Uterus (tissue), 2 donors: ENCODE measurements at regions not wholly inside any gene's neighbourhood (a gene's known extent, or its start where the extent isn't known, plus 50 kb on each side); places are given as distances from the start of the nearest gene placed in this dataset.
"Not testable (repeated sequence)": the region's sequence is repeated elsewhere in the genome, so short reads cannot be mapped to it uniquely, and the experiment has no call there.

Experiments
- POLR2A ChIP-seq, 2 donors: fragments of 450-650 bp; IDR thresholded peaks; one replicate each; pipeline ENCODE4 v1.6.1; 2016; ENCODE audit warnings: antibody characterized with exemption in 2 of 2, mild to moderate bottlenecking in 1 of 2, moderate library complexity in 1 of 2
- TF ChIP-seq, protein P1 (sequence below), 4 experiments: fragments of 200-600 bp in 2 of 4; fragments of 450-650 bp in 2 of 4; sonication (generic) in 2 of 4; IDR thresholded peaks; one replicate each; pipeline ENCODE4 v1.5.1; 2016 to 2019; ENCODE audit warnings: antibody characterized with exemption in 4 of 4, mild to moderate bottlenecking in 2 of 4, moderate library complexity in 1 of 4

DNA sequence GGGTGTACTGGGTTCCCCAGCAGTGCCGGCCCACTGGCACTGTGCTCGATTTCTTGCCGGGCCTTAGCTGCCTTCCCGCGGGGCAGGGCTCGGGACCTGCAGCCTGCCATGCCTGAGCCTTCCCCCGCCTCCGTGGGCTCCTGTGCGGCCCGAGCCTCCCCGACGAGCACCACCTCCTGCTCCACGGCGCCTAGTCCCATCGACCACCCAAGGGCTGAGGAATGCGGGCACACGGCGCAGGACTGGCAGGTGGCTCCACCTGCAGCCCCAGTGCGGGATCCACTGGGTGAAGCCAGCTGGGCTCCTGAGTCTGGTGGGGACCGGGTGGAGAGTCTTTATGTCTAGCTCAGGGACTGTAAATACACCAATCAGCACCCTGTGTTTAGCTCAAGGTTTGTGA lies 459.7 kb downstream of the POM121L12 start:
- TF ChIP-seq, protein P1, sequence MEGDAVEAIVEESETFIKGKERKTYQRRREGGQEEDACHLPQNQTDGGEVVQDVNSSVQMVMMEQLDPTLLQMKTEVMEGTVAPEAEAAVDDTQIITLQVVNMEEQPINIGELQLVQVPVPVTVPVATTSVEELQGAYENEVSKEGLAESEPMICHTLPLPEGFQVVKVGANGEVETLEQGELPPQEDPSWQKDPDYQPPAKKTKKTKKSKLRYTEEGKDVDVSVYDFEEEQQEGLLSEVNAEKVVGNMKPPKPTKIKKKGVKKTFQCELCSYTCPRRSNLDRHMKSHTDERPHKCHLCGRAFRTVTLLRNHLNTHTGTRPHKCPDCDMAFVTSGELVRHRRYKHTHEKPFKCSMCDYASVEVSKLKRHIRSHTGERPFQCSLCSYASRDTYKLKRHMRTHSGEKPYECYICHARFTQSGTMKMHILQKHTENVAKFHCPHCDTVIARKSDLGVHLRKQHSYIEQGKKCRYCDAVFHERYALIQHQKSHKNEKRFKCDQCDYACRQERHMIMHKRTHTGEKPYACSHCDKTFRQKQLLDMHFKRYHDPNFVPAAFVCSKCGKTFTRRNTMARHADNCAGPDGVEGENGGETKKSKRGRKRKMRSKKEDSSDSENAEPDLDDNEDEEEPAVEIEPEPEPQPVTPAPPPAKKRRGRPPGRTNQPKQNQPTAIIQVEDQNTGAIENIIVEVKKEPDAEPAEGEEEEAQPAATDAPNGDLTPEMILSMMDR (IDR thresholded peaks at IDR 0.05) = not testable (repeated sequence)
- TF ChIP-seq POLR2A (IDR thresholded peaks at IDR 0.05) = not testable (repeated sequence)
